PC-9 (cell line): ENCODE measurements at regions not wholly inside any gene's neighbourhood (a gene's known extent, or its start where the extent isn't known, plus 50 kb on each side); places are given as distances from the start of the nearest gene placed in this dataset.

ENCODE experiments used
- CTCF ChIP-seq: fragments of 200-600 bp; sonication (generic); conservative IDR thresholded peaks from 2 replicates; pipeline ENCODE4 v1.6.1; 2017; ENCODE audit warnings: mixed run types, antibody characterized with exemption, mild to moderate bottlenecking, moderate library complexity
- EZH2 ChIP-seq: fragments of 200-600 bp; sonication (generic); IDR thresholded peaks from 2 replicates; pipeline ENCODE4 v1.8.0; 2017; ENCODE audit warnings: antibody characterized with exemption, low read depth

GRCh38 chr10:84770824-84771223 is 442.4 kb downstream of the CCSER2 start:
- TF ChIP-seq CTCF, result no peak
- TF ChIP-seq EZH2, result no peak
